CD14-positive monocyte (primary cell): ENCODE measurements at regions not wholly inside any gene's neighbourhood (a gene's known extent, or its start where the extent isn't known, plus 50 kb on each side); places are given as distances from the start of the nearest gene placed in this dataset.

Source experiments
- DNase-seq, 3 donors: peaks; one replicate each; pipeline ENCODE4 v3.0.0-alpha.2; 2011 to 2022
- H2AFZ ChIP-seq: 2 replicates; pipeline ENCODE4 v1.6.0; 2012; ENCODE audit warnings: mild to moderate bottlenecking, low read depth, low read length, inconsistent platforms; ENCODE audit not compliant: insufficient read depth, poor library complexity, severe bottlenecking
- H3K27ac ChIP-seq, 2 donors: 1 replicate in 1 of 2; 2 replicates in 1 of 2; pipeline ENCODE4 v1.5.1; 2012 to 2013; ENCODE audit warnings: low read length in 2 of 2, control low read depth in 1 of 2, inconsistent platforms in 1 of 2, low read depth in 1 of 2, mild to moderate bottlenecking in 1 of 2
- H3K27me3 ChIP-seq, 2 donors: one replicate each; pipeline versions ENCODE4 v1.6.0 to v1.6.1; 2011 to 2013; ENCODE audit warnings: low read length in 2 of 2; ENCODE audit not compliant: control insufficient read depth in 2 of 2, insufficient read depth in 2 of 2
- H3K36me3 ChIP-seq, 2 donors: replicated peaks in 1 of 2; 1 replicate in 1 of 2; 2 replicates in 1 of 2; pipeline versions ENCODE4 v1.5.1 to v1.6.1; 2012 to 2013; ENCODE audit warnings: low read length in 2 of 2, control low read depth in 1 of 2, inconsistent platforms in 1 of 2, mild to moderate bottlenecking in 1 of 2; ENCODE audit not compliant: insufficient read depth in 2 of 2, control insufficient read depth in 1 of 2
- H3K4me1 ChIP-seq, 2 donors: 1 replicate in 1 of 2; 2 replicates in 1 of 2; pipeline versions ENCODE4 v1.5.1 to v1.6.1; 2012 to 2013; ENCODE audit warnings: low read length in 2 of 2, control low read depth in 1 of 2, inconsistent platforms in 1 of 2, mild to moderate bottlenecking in 1 of 2, moderate library complexity in 1 of 2; ENCODE audit not compliant: insufficient read depth in 2 of 2, control insufficient read depth in 1 of 2
- H3K4me2 ChIP-seq: replicated peaks from 2 replicates; pipeline ENCODE3; 2012; ENCODE audit warnings: low read length, moderate library complexity, mild to moderate bottlenecking; ENCODE audit not compliant: poor library complexity, severe bottlenecking; ENCODE audit errors: extremely low read depth
- H3K4me3 ChIP-seq, 3 experiments: fragments of 200-600 bp in 1 of 3; sonication (generic) in 1 of 3; replicated peaks in 1 of 3; 1 replicate in 2 of 3; 2 replicates in 1 of 3; pipeline ENCODE4 v1.5.1; 2011 to 2013; ENCODE audit warnings: low read length in 3 of 3, mild to moderate bottlenecking in 3 of 3, control low read depth in 2 of 3, low read depth in 2 of 3, inconsistent platforms in 1 of 3, moderate library complexity in 1 of 3
- H3K79me2 ChIP-seq: 2 replicates; pipeline ENCODE4 v1.6.0; 2012; ENCODE audit warnings: mild to moderate bottlenecking, control low read depth, inconsistent platforms, low read length, moderate library complexity; ENCODE audit not compliant: insufficient read depth
- H3K9ac ChIP-seq: 2 replicates; pipeline ENCODE4 v1.6.0; 2017; ENCODE audit warnings: low read length, mild to moderate bottlenecking; ENCODE audit not compliant: insufficient read depth, poor library complexity, severe bottlenecking
- H3K9me3 ChIP-seq, 2 donors: replicated peaks in 1 of 2; 1 replicate in 1 of 2; 2 replicates in 1 of 2; pipeline versions ENCODE4 v1.5.1 to v1.6.1; 2012 to 2013; ENCODE audit warnings: low read length in 2 of 2, control low read depth in 1 of 2; ENCODE audit not compliant: control insufficient read depth in 1 of 2, insufficient read depth in 1 of 2
- H4K20me1 ChIP-seq: 2 replicates; pipeline ENCODE4 v1.6.0; 2012; ENCODE audit warnings: mild to moderate bottlenecking, low read length, control low read depth, moderate library complexity; ENCODE audit not compliant: insufficient read depth
- H3K27ac Mint-ChIP-seq, 7 donors: one replicate each; pipeline ENCODE4 v1.8.0; 2020; ENCODE audit warnings: mild to moderate bottlenecking in 7 of 7, mixed read lengths in 7 of 7, moderate library complexity in 6 of 7, inconsistent platforms in 2 of 7
- H3K27me3 Mint-ChIP-seq, 3 donors: one replicate each; pipeline ENCODE4 v1.8.0; 2021 to 2022; ENCODE audit warnings: low read depth in 3 of 3, mild to moderate bottlenecking in 3 of 3, mixed read lengths in 3 of 3, moderate library complexity in 3 of 3, inconsistent platforms in 1 of 3
- H3K36me3 Mint-ChIP-seq, 2 donors: one replicate each; pipeline ENCODE4 v1.8.0; 2020; ENCODE audit warnings: mixed read lengths in 2 of 2, inconsistent platforms in 1 of 2, mild to moderate bottlenecking in 1 of 2
- H3K4me1 Mint-ChIP-seq: one replicate; pipeline ENCODE4 v1.8.0; 2020; ENCODE audit warnings: mild to moderate bottlenecking, mixed read lengths
- H3K4me3 Mint-ChIP-seq, 2 donors: one replicate each; pipeline ENCODE4 v1.8.0; 2020; ENCODE audit warnings: mild to moderate bottlenecking in 2 of 2, mixed read lengths in 2 of 2, moderate library complexity in 1 of 2
- H3K9me3 Mint-ChIP-seq, 7 donors: one replicate each; pipeline ENCODE4 v1.8.0; 2020 to 2022; ENCODE audit warnings: mixed read lengths in 7 of 7, mild to moderate bottlenecking in 6 of 7, moderate library complexity in 6 of 7, inconsistent platforms in 2 of 7
- WGBS: methylation state at CpG from one replicate; pipeline ENCODE4 v1.1.5; 2013; ENCODE audit warnings: missing lambda C conversion rate; ENCODE audit not compliant: insufficient coverage; 5-methylcytosine and 5-hydroxymethylcytosine counted together
- intact Hi-C, 2 donors: fragments of 100-400 bp; cut with micrococcal nuclease; formaldehyde crosslinking; loops; one replicate each; pipeline versions ENCODE4 v1.15.0 to v1.15.1; 2023
- TF ChIP-seq, protein P1 (sequence below): fragments of 200-600 bp; IDR thresholded peaks from one replicate; pipeline ENCODE4 v1.8.0; 2022; ENCODE audit warnings: antibody characterized with exemption, mild to moderate bottlenecking

DNA sequence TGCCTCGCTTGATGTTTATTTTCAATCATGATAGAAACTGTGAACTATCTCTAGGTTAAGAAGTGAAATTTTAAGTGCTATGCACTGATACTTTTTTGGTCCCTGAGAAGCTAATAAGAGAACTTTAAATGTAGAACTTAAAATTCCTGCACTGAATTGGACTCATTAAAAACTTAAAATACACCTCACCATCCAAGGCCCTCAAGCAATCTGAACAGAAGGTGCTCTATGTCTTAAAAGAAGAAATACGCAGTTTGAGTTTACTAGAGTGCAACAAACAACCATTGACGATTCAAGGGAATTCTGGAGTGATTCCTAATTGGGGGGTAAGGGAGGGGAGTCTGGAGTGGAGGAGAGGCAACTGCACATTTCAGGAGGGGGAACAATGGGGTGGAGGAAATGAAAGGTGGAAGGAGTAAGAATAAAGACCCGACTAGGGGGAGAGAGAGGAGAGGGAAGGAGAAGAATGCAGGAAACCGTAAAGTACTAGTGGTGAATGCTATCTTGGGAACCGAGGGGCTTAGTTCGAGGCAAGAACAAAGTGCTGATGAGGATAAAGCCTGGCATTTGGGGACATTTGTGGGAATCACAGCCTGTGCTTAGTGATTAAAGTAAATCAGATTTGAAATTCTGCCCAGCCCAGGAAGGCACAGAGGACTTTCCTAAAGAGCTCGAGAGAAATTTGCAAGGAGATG, 389.7 kb downstream of the AACS start:
- H3K4me3 ChIP-seq: no peak overlapping the region
- no peaks in the 10 kb centered on the region for H3K36me3 Mint-ChIP-seq
- WGBS: 28% methylated on average over 6 of the region's 8 CpGs
- H3K9ac ChIP-seq: no peak overlapping the region
- H3K36me3 ChIP-seq: no peaks in the 10 kb centered on the region
- peaks cover 0 to 6% (median 2%) of the 10 kb centered on the region in 3 donors for H3K27me3 Mint-ChIP-seq
- peaks cover 1 to 5% (median 2%) of the 10 kb centered on the region in 7 donors for H3K9me3 Mint-ChIP-seq
- no peak overlapping the region for H3K4me2 ChIP-seq
- TF ChIP-seq, protein P1, sequence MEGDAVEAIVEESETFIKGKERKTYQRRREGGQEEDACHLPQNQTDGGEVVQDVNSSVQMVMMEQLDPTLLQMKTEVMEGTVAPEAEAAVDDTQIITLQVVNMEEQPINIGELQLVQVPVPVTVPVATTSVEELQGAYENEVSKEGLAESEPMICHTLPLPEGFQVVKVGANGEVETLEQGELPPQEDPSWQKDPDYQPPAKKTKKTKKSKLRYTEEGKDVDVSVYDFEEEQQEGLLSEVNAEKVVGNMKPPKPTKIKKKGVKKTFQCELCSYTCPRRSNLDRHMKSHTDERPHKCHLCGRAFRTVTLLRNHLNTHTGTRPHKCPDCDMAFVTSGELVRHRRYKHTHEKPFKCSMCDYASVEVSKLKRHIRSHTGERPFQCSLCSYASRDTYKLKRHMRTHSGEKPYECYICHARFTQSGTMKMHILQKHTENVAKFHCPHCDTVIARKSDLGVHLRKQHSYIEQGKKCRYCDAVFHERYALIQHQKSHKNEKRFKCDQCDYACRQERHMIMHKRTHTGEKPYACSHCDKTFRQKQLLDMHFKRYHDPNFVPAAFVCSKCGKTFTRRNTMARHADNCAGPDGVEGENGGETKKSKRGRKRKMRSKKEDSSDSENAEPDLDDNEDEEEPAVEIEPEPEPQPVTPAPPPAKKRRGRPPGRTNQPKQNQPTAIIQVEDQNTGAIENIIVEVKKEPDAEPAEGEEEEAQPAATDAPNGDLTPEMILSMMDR: no peak
- H3K9me3 ChIP-seq: no peaks in the 10 kb centered on the region
- H3K27ac Mint-ChIP-seq: no peak overlapping the region
- no peak for DNase-seq
- no peaks in the 10 kb centered on the region for H3K4me1 ChIP-seq
- no peaks in the 10 kb centered on the region for H3K79me2 ChIP-seq
- no peak overlapping the region for H3K27ac ChIP-seq
- no peaks in the 10 kb centered on the region for H3K4me1 Mint-ChIP-seq
- no peaks in the 10 kb centered on the region for H3K27me3 ChIP-seq
- intact Hi-C loops: no loop called here
- no peaks in the 10 kb centered on the region for H4K20me1 ChIP-seq
- H2AFZ ChIP-seq: no peak overlapping the region
- no peak overlapping the region for H3K4me3 Mint-ChIP-seq

DNA sequence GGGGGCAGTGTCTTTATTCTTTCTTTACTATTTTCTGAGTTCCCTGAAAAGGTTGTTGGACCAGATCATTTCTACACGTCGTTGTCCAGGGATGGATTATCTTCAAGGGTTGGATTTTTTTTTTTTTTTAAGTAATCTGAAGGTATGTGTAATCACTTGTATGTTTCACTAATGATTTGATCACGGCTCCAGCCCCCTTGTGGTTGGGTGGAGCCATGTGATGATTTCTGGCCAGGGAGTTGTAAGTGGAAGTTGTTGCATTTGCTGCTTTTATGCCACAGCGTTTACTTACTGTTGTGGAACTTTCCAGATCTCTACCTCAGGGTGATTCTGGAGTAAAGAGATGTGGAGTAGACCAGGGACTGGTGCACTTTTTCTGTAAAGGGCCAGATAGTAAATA, 390.3 kb downstream of the AACS start:
- intact Hi-C loops: no loop called here
- peaks cover 1 to 5% (median 2%) of the 10 kb centered on the region in 7 donors for H3K9me3 Mint-ChIP-seq
- Histone ChIP-seq H4K20me1 (no peaks in the 10 kb centered on the region), H3K9me3 (no peaks in the 10 kb centered on the region), H3K4me1 (no peaks in the 10 kb centered on the region), H3K4me2 (no peak overlapping the region), H2AFZ (no peak overlapping the region), H3K9ac (no peak overlapping the region), H3K79me2 (no peaks in the 10 kb centered on the region), H3K27me3 (no peaks in the 10 kb centered on the region), H3K4me3 (no peak overlapping the region), H3K36me3 (no peaks in the 10 kb centered on the region), H3K27ac (no peak overlapping the region)
- WGBS: 64% methylated on average over 4 of the region's 4 CpGs
- DNase-seq: no peak
- no peaks in the 10 kb centered on the region for H3K36me3 Mint-ChIP-seq
- no peaks in the 10 kb centered on the region for H3K4me1 Mint-ChIP-seq
- H3K27ac Mint-ChIP-seq: no peak overlapping the region
- TF ChIP-seq, protein P1: no peak
- no peak overlapping the region for H3K4me3 Mint-ChIP-seq
- H3K27me3 Mint-ChIP-seq: peaks cover 0 to 6% (median 2%) of the 10 kb centered on the region in 3 donors
